ENCODE measurements at regions not wholly inside any gene's neighbourhood (a gene's known extent, or its start where the extent isn't known, plus 50 kb on each side); places are given as distances from the start of the nearest gene placed in this dataset.

GRCh38 chr3:20658491-20658890, 472.5 kb upstream of the SGO1 start:
- Histone ChIP-seq H3K9me3 (ENCODE audit: control insufficient read depth, low read depth, low read length) (no peaks in the 10 kb centered on the region), H3K79me1 (ENCODE audit: insufficient read depth, low read depth, low read length, poor library complexity, severe bottlenecking) (no peaks in the 10 kb centered on the region), H3T11ph (ENCODE audit: low read length) (no peak overlapping the region), H3K27me3 (ENCODE audit: insufficient read depth, low read length) (no peaks in the 10 kb centered on the region), H3K4ac (ENCODE audit: low read depth, low read length) (no peak overlapping the region), H2BK120ac (ENCODE audit: low read depth, low read length, poor library complexity, severe bottlenecking) (no peak overlapping the region), H3K14ac (ENCODE audit: insufficient read depth, low read length) (no peak overlapping the region), H4K8ac (replicated peaks; ENCODE audit: insufficient read length, low read depth, low read length) (no peak overlapping the region), H3K23me2 (ENCODE audit: insufficient read length, low read depth, low read length, poor library complexity, severe bottlenecking) (no peaks in the 10 kb centered on the region), H3K4me2 (ENCODE audit: insufficient read depth, insufficient read length, low read length) (no peak overlapping the region), H3K4me1 (ENCODE audit: insufficient read depth, low read length) (no peaks in the 10 kb centered on the region), H2BK20ac (ENCODE audit: low read depth, low read length, poor library complexity, severe bottlenecking) (no peak overlapping the region), H4K91ac (ENCODE audit: insufficient read length, low read depth, low read length) (no peak overlapping the region), H4K5ac (ENCODE audit: insufficient read length, low read depth, low read length) (no peak overlapping the region), H2AFZ (ENCODE audit: low read length) (no peak overlapping the region), H3K56ac (ENCODE audit: insufficient read length, low read depth, low read length) (no peak overlapping the region), H4K20me1 (ENCODE audit: control insufficient read depth, insufficient read depth, insufficient read length) (no peaks in the 10 kb centered on the region), H3K18ac (ENCODE audit: insufficient read length, low read depth, low read length) (no peak overlapping the region), H3K23ac (ENCODE audit: insufficient read length, low read depth, low read length) (no peak overlapping the region), H2BK15ac (ENCODE audit: low read depth, low read length) (no peak overlapping the region), H2BK5ac (ENCODE audit: insufficient read length, low read length) (no peak overlapping the region), H3K79me2 (ENCODE audit: insufficient read depth, low read length) (no peaks in the 10 kb centered on the region), H2AK5ac (ENCODE audit: insufficient read length, low read length) (no peak overlapping the region), H3K27ac (ENCODE audit: insufficient read length, low read depth, low read length) (no peak overlapping the region), H2BK12ac (ENCODE audit: insufficient read length, low read depth, low read length) (no peak overlapping the region), H3K9ac (ENCODE audit: extremely low read depth, insufficient read length, low read length) (no peak overlapping the region)
- Mint-ChIP-seq H3K27me3 (ENCODE audit: low read depth) (no peaks in the 10 kb centered on the region; the same call in 1 of the 2 replicates), H3K4me1 (no peaks in the 10 kb centered on the region), H3K9me3 (no peaks in the 10 kb centered on the region; a peak in 1 of 5 replicates), H3K27ac (no peak overlapping the region; a peak in 1 of 7 replicates), H3K4me3 (no peak overlapping the region), H3K36me3 (ENCODE audit: insufficient read depth in 1 of 3, low read depth in 3 of 3) (no peaks in the 10 kb centered on the region)
- TF ChIP-seq CTCF (conservative IDR thresholded peaks at IDR 0.05), result no peak
- DNase-seq, result no peak
- WGBS (ENCODE audit: extremely low coverage, insufficient read length, low lambda C conversion rate), result no CpG with 5 or more reads among the region's 1 CpG

All from H9 (cell line).